AG10803 (cell line): ENCODE measurements at regions not wholly inside any gene's neighbourhood (a gene's known extent, or its start where the extent isn't known, plus 50 kb on each side); places are given as distances from the start of the nearest gene placed in this dataset.

Experiments used
- DNase-seq: peaks from one replicate; pipeline ENCODE4 v3.0.0; 2010; ENCODE audit warnings: low read depth
- H3K4me3 ChIP-seq: 2 replicates; pipeline ENCODE4 v1.5.1; 2011; ENCODE audit warnings: mild to moderate bottlenecking, low read length, control low read depth
- TF ChIP-seq, protein P1 (sequence below): conservative IDR thresholded peaks from 2 replicates; pipeline ENCODE4 v1.5.1; 2011; ENCODE audit warnings: mild to moderate bottlenecking, low read length, control low read depth, inconsistent platforms

DNA sequence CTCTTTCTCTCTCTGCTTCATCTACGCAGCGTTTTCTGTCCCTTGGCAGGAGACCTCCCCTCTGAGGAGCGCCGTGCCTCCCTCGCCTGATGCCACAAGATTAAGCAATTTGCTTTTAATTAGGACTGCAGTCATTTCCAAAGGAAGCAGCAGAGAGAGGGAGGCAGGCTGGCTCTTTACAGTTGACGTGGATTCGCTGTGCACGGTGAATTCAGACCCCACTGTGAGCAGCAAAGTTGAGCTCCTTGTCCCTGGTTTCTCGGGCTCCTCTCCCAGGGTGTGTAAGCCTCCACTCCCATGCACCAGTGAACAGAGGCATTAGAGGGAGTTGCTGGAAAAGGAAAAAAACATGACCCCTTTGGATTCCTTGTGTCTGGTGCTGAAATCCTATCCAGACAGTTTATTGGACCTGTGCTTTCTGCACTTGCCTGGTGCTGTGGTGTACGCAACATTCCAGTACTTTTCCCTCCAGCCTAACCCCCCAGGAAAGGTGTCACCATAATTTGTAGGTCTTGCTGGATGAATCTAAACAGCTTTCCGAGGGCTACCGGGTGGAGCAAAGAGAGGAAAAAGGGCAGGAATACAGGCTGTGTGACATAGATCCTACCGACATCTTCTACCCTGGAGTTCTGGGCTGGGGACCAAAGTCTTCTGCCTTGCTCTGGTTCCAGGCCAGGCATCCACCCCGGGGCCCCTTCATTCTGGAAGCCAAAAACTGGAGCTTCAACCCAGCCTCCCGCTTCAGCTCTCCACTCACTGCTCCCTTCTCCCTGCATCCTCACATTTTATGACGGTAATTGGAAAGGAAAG, 171.0 kb downstream of the MAF start:
- TF ChIP-seq, protein P1, sequence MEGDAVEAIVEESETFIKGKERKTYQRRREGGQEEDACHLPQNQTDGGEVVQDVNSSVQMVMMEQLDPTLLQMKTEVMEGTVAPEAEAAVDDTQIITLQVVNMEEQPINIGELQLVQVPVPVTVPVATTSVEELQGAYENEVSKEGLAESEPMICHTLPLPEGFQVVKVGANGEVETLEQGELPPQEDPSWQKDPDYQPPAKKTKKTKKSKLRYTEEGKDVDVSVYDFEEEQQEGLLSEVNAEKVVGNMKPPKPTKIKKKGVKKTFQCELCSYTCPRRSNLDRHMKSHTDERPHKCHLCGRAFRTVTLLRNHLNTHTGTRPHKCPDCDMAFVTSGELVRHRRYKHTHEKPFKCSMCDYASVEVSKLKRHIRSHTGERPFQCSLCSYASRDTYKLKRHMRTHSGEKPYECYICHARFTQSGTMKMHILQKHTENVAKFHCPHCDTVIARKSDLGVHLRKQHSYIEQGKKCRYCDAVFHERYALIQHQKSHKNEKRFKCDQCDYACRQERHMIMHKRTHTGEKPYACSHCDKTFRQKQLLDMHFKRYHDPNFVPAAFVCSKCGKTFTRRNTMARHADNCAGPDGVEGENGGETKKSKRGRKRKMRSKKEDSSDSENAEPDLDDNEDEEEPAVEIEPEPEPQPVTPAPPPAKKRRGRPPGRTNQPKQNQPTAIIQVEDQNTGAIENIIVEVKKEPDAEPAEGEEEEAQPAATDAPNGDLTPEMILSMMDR = no peak
- no peak for DNase-seq
- no peak overlapping the region for H3K4me3 ChIP-seq

DNA sequence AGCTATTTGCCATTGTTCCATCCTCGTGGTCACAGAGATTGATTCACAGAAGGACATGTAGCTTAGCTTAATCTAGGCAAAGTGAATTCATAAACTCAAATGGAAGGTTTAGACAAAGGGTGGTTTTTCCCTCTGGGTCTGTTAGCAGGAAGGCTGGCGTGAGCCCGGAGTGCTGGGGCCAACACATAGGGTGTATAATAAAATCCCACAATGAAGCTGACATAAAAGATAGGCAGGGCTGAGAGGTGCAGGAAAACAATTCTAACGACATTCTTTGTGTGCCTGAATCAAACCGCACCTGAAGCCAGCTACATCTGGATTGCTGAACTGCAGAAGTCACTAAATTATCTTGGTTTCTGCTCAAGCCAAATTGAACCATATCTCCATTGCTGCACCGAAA, 173.9 kb downstream of the MAF start:
- TF ChIP-seq, protein P1 = no peak
- no peak overlapping the region for H3K4me3 ChIP-seq
- no peak for DNase-seq

DNA sequence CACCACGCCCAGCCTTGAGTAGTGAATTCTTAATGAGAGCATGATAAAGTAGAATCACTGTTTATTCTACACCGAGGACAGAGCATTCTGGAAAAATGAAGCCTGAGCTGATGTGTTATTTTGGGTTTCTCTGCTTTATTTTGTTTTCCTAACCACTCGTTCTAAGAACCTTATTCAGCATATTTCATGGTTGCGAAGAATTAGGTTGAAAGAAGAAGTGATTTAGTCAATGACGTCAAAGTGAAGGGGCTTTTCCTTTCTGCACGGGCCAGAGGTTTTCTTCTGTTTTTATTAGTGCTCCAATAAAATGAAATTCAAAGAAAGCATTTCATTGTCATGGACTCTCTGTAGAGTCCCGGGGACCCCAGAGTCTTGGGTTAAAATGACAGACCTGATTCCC, 178.5 kb downstream of the MAF start:
- TF ChIP-seq, protein P1 = no peak
- no peak for DNase-seq
- H3K4me3 ChIP-seq = no peak overlapping the region

DNA sequence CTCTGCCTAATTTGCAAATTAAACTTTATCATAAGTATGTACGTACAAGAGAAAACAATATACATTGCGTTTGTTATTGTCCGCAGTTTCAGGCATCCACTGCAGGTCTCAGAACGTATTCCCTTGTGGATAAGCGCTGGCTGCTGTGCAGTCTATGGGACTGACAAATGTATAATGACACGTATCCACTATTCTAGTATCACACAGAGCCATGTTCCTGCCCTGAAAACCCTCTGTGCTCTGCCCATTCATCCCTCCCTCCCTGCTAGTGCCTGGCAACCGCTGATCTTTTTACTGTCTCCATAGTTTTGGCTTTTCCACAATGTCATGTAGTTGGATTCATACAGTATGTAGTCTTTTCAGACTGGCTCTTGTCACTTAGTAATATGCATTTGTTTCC, 179.4 kb downstream of the MAF start:
- no peak for DNase-seq

DNA sequence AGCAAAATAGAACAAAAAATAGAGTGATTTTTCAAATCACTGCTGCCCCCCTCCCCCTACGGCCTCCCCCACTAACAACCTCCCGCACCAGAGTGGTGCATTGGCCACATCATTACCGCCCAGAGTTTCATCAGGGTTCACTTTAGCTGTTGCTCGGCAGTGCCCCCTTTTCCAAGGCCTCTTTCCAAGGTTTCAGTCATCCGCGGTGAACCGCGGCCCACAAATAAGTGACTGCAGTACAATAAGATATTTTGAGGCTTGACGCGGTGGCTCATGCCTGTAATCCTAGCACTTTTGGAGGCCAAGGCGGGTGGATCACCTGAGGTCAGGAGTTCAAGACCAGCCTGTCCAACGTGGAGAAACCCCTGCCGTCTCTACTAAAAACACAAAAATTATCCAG, 180.0 kb downstream of the MAF start:
- TF ChIP-seq, protein P1 = no peak
- DNase-seq = no peak
- no peak overlapping the region for H3K4me3 ChIP-seq

More for the DNA sequence above, 179.4 kb downstream of the MAF start:
- no peak overlapping the region for H3K4me3 ChIP-seq
- TF ChIP-seq, protein P1 = no peak

DNA sequence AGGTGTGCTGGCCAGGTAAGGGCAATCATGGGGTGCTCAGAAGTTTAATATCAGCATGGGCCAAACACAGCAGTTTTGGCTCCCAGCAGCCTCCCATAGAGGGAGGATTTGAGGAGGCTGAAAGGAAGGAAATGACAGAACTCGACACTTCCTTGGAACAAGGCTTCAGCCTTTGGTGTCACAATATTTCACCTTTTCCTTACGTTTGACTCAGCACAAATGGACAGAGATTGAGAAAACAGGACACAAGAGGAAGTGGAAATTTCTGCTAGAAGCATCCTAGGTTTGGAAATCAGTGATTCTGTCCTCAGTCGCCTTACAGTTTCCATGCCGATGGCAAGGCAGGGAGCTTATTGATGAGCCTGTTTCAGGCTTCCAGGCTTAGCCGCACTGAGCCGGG, 181.4 kb downstream of the MAF start:
- no peak overlapping the region for H3K4me3 ChIP-seq
- TF ChIP-seq, protein P1 = no peak

DNA sequence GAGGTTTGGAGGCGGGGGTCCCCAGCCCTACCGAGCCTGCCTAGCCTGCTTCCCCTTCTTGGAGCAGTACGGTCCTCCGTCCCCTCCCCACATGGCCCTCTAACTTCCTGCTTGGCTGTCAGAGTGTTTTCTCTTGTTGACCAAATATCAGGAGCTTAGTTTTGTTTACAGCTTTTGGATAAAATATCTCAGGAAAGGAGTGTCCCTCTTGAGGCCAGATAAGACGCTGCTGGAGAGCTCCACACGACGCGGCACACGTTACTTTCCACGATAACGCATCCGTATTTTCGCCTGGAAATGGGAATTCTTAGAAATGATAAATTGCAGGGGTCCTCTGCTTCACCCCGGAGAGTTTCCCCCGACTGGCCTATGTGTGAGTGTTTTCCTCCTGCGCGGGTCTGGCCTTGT, 182.9 kb downstream of the MAF start:
- TF ChIP-seq, protein P1 = no peak
- H3K4me3 ChIP-seq = no peak overlapping the region
- DNase-seq = no peak

More for the DNA sequence above, 181.4 kb downstream of the MAF start:
- DNase-seq = no peak
